K562 (cell line): ENCODE measurements at regions not wholly inside any gene's neighbourhood (a gene's known extent, or its start where the extent isn't known, plus 50 kb on each side); places are given as distances from the start of the nearest gene placed in this dataset.

Experiments used
- ATAC-seq: fragments of 200-7000 bp; cut with Tn5 transposase; 3 replicates; pipeline ENCODE4 v1.9.1; 2020; ENCODE audit warnings: moderate library complexity
- BruUV-seq: library from RNA; stranded (reverse); fragments of 400-500 nt; replicated peaks from 2 replicates; lab custom pipeline; 2021; lab: Mats Ljungman, UMichigan
- CTCF ChIA-PET: fragments of 300-600 bp; formaldehyde crosslinking; extraction: SDS; loops from one replicate; lab custom pipeline; 2021; ENCODE audit warnings: low intra/inter-chr PET ratio; lab: Yijun Ruan, JAX
- POLR2A ChIA-PET: fragments of 300-600, 350-650 bp; sonication (Branson Sonifier 250); formaldehyde crosslinking; extraction: SDS; loops from one replicate; lab custom pipeline; 2021; ENCODE audit warnings: antibody characterized with exemption, inconsistent platforms; lab: Yijun Ruan, JAX
- DNase-seq, 4 experiments: peaks; one replicate each; pipeline versions ENCODE4 v3.0.0 to v3.0.0-alpha.2; 2011 to 2018; ENCODE audit warnings: low spot score in 3 of 4, mixed read lengths in 3 of 4; ENCODE audit errors: extremely low read depth in 1 of 4
- FAIRE-seq: peaks from 2 replicates; lab custom pipeline; 2011; peaks lifted over from hg19 to GRCh38; lab: Jason Lieb, UNC
- H2AFZ ChIP-seq: 2 replicates; pipeline ENCODE4 v1.6.0; 2011; ENCODE audit warnings: low read depth, low read length, control low read depth, inconsistent platforms
- H3K27ac ChIP-seq: fragments of 200-600 bp; 3 replicates; pipeline ENCODE4 v1.8.0; 2011; ENCODE audit warnings: low read depth, mild to moderate bottlenecking, control low read depth, inconsistent platforms, low read length, moderate library complexity, mixed read lengths; ENCODE audit errors: extremely low read depth
- H3K27me3 ChIP-seq, 2 experiments: fragments of 300-600 bp in 1 of 2; 2 replicates in 1 of 2; 3 replicates in 1 of 2; pipeline versions ENCODE4 v1.6.0 to v1.8.0; 2011; ENCODE audit warnings: inconsistent platforms in 2 of 2, low read length in 2 of 2, mild to moderate bottlenecking in 1 of 2, mixed read lengths in 1 of 2, moderate library complexity in 1 of 2; ENCODE audit not compliant: control insufficient read depth in 2 of 2, insufficient read depth in 2 of 2
- H3K36me3 ChIP-seq: fragments of 300-600 bp; 3 replicates; pipeline ENCODE4 v1.8.0; 2011; ENCODE audit warnings: mild to moderate bottlenecking, low read length, inconsistent platforms; ENCODE audit not compliant: control insufficient read depth, insufficient read depth
- H3K4me1 ChIP-seq, 2 experiments: fragments of 200-600 bp in 1 of 2; replicated peaks in 1 of 2; 2 replicates in 1 of 2; 3 replicates in 1 of 2; pipeline versions ENCODE4 v1.5.1 to v1.8.0; 2011; ENCODE audit warnings: inconsistent platforms in 2 of 2, low read length in 2 of 2, mild to moderate bottlenecking in 1 of 2, mixed read lengths in 1 of 2, moderate library complexity in 1 of 2; ENCODE audit not compliant: control insufficient read depth in 2 of 2, insufficient read depth in 2 of 2
- H3K4me2 ChIP-seq: 2 replicates; pipeline ENCODE4 v1.6.1; 2011; ENCODE audit warnings: low read length, control low read depth, inconsistent platforms, mixed read lengths; ENCODE audit not compliant: insufficient read depth
- H3K4me3 ChIP-seq: fragments of 200-600 bp; sonication (generic), shearing (Covaris generic); 2 replicates; pipeline ENCODE4 v1.5.1; 2016; ENCODE audit warnings: control low read depth, inconsistent platforms
- H3K79me2 ChIP-seq: fragments of 200-600 bp; 3 replicates; pipeline ENCODE4 v1.8.0; 2011; ENCODE audit warnings: low read length, inconsistent platforms; ENCODE audit not compliant: control insufficient read depth, insufficient read depth
- H3K9ac ChIP-seq, 2 experiments: 2 replicates each; pipeline versions ENCODE4 v1.6.0 to v1.6.1; 2011; ENCODE audit warnings: low read depth in 2 of 2, low read length in 2 of 2, control low read depth in 1 of 2, inconsistent platforms in 1 of 2, mild to moderate bottlenecking in 1 of 2, mixed read lengths in 1 of 2; ENCODE audit not compliant: insufficient read depth in 1 of 2
- H3K9me1 ChIP-seq: one replicate; pipeline ENCODE4 v1.6.0; 2011; ENCODE audit warnings: inconsistent platforms, mild to moderate bottlenecking, low read length, moderate library complexity; ENCODE audit not compliant: control insufficient read depth, insufficient read depth
- H3K9me3 ChIP-seq: replicated peaks from 2 replicates; pipeline ENCODE4 v1.5.1; 2011; ENCODE audit warnings: low read depth, low read length, inconsistent platforms; ENCODE audit not compliant: control insufficient read depth, insufficient read depth
- H4K20me1 ChIP-seq: replicated peaks from 2 replicates; pipeline ENCODE4 v1.6.1; 2011; ENCODE audit warnings: low read length, inconsistent platforms, mixed read lengths; ENCODE audit not compliant: control insufficient read depth, insufficient read depth
- ARID1B ChIP-seq: fragments of 450-650 bp; IDR thresholded peaks from 2 replicates; pipeline ENCODE4 v1.6.1; 2016; ENCODE audit warnings: antibody characterized with exemption, mild to moderate bottlenecking, inconsistent platforms
- BCOR ChIP-seq: fragments of 450-650 bp; IDR thresholded peaks from 2 replicates; pipeline ENCODE4 v1.6.1; 2016
- CBFA2T2 ChIP-seq: fragments of 450-650 bp; conservative IDR thresholded peaks from 2 replicates; pipeline ENCODE4 v1.6.1; 2017; ENCODE audit warnings: mild to moderate bottlenecking
- CBFA2T3 ChIP-seq: fragments of 450-650 bp; IDR thresholded peaks from 2 replicates; pipeline ENCODE4 v1.6.1; 2017
- CBX3 ChIP-seq, 2 experiments: IDR thresholded peaks; 1 replicate in 1 of 2; 2 replicates in 1 of 2; pipeline ENCODE4 v1.6.1; 2012; ENCODE audit warnings: inconsistent platforms in 2 of 2, low read length in 2 of 2, borderline replicate concordance in 1 of 2, control low read depth in 1 of 2
- FUS ChIP-seq: fragments of 200-400 bp; formaldehyde crosslinking; optimal IDR thresholded peaks from 2 replicates; pipeline ENCODE3; 2017; ENCODE audit warnings: low read depth, low read length
- KDM1A ChIP-seq, 2 experiments: fragments of 450-650 bp; IDR thresholded peaks; 2 replicates each; pipeline ENCODE4 v1.6.1; 2016; ENCODE audit warnings: mild to moderate bottlenecking in 2 of 2
- MEIS2 ChIP-seq: fragments of 450-650 bp; IDR thresholded peaks from 2 replicates; pipeline ENCODE4 v1.6.1; 2014; ENCODE audit warnings: mild to moderate bottlenecking; ENCODE audit not compliant: partially characterized antibody
- NCOR1 ChIP-seq: fragments of 450-650 bp; IDR thresholded peaks from 2 replicates; pipeline ENCODE4 v1.6.1; 2016; ENCODE audit warnings: mild to moderate bottlenecking, moderate library complexity
- NFIC ChIP-seq: fragments of 450-650 bp; IDR thresholded peaks from 2 replicates; pipeline ENCODE4 v1.6.1; 2017; ENCODE audit warnings: mild to moderate bottlenecking, inconsistent platforms
- PHF8 ChIP-seq: fragments of 200-600 bp; sonication (generic); IDR thresholded peaks from 2 replicates; pipeline ENCODE4 v1.6.1; 2012; ENCODE audit warnings: mixed run types, mild to moderate bottlenecking, inconsistent platforms, low read length, moderate library complexity, borderline replicate concordance
- PRPF4 ChIP-seq: fragments of 200-400 bp; formaldehyde crosslinking; IDR thresholded peaks from one replicate; pipeline ENCODE4 v1.6.1; 2017; ENCODE audit warnings: low read length, low read depth, mild to moderate bottlenecking; ENCODE audit not compliant: insufficient read depth, poor library complexity, severe bottlenecking
- TRIM24 ChIP-seq, 2 experiments: fragments of 450-650 bp; IDR thresholded peaks; 2 replicates each; pipeline ENCODE4 v1.6.1; 2016
- TRIM28 ChIP-seq: fragments of 450-650 bp; IDR thresholded peaks from 2 replicates; pipeline ENCODE4 v1.6.1; 2017
- ZBTB33 ChIP-seq: sonication (generic); formaldehyde crosslinking; IDR thresholded peaks from 2 replicates; pipeline ENCODE4 v1.8.1; 2023; ENCODE audit warnings: mild to moderate bottlenecking, missing genetic modification reagents
- ZNF263 ChIP-seq: sonication (generic); formaldehyde crosslinking; IDR thresholded peaks from 2 replicates; pipeline ENCODE4 v1.8.0; 2022; ENCODE audit warnings: mild to moderate bottlenecking, missing genetic modification reagents, borderline replicate concordance
- ZNF316 ChIP-seq: fragments of 450-650 bp; IDR thresholded peaks from 2 replicates; pipeline ENCODE4 v1.6.1; 2016
- ZNF551 ChIP-seq: fragments of 250-450 bp; sonication (Bioruptor Pico); IDR thresholded peaks from 2 replicates; pipeline ENCODE4 v1.5.0; 2021; ENCODE audit warnings: mild to moderate bottlenecking, moderate library complexity
- ZNF57 ChIP-seq: fragments of 450-650 bp; formaldehyde crosslinking; IDR thresholded peaks from 2 replicates; pipeline ENCODE4 v1.4.0; 2020; ENCODE audit warnings: mild to moderate bottlenecking, moderate library complexity
- WGBS: fragments of 100-300 bp; shearing (Covaris generic); methylation state at CpG from one replicate; pipeline ENCODE4 v1.1.6; 2016; ENCODE audit warnings: low coverage, mixed read lengths; ENCODE audit not compliant: insufficient coverage; ENCODE audit errors: missing lambda C conversion rate; 5-methylcytosine and 5-hydroxymethylcytosine counted together
- in situ Hi-C: fragments of 300-500 bp; cut with MboI; formaldehyde crosslinking; loops from 4 replicates; pipeline ENCODE4 v1.15.0; 2018; ENCODE audit warnings: inconsistent platforms, mixed read lengths
- intact Hi-C: fragments of 100-400 bp; cut with micrococcal nuclease; formaldehyde crosslinking; loops from 2 replicates; pipeline ENCODE4 v1.14.2; 2022
- TF ChIP-seq, protein P1 (sequence below): fragments of 250-450 bp; sonication (Bioruptor Pico); IDR thresholded peaks from 2 replicates; pipeline ENCODE4 v1.4.0; 2020; ENCODE audit warnings: mild to moderate bottlenecking

- Histone ChIP-seq H3K9ac (no peak overlapping the region), H4K20me1 (no peaks in the 10 kb centered on the region), H3K36me3 (no peaks in the 10 kb centered on the region; the same call in 2 of the 3 replicates), H3K27me3 (no peaks in the 10 kb centered on the region), H3K4me1 (peaks cover 20 to 22% of the 10 kb centered on the region in 2 experiments; a peak in 4 of 5 replicates), H3K4me2 (no peak overlapping the region), H3K4me3 (no peak overlapping the region), H3K27ac (no peak overlapping the region; the same call in 2 of the 3 replicates), H3K9me3 (peaks cover 4% of the 10 kb centered on the region), H3K9me1 (no peaks in the 10 kb centered on the region), H3K79me2 (no peaks in the 10 kb centered on the region), H2AFZ (no peak overlapping the region)
- in situ Hi-C loops (no loop called here), intact Hi-C loops (no loop called here)
- FAIRE-seq (no peak), ATAC-seq (no peak), DNase-seq (no peak)
- POLR2A ChIA-PET: interaction anchor here (0.8 kb wide), 1 partner anchor 16 kb away, joined by 3 read pairs; no protein-coding TSS in a partner anchor
- 41% methylated on average over 4 of the region's 4 CpGs for WGBS
- no TSS peak for BruUV-seq
- CTCF ChIA-PET: no interaction called here
- TF ChIP-seq, protein P1, sequence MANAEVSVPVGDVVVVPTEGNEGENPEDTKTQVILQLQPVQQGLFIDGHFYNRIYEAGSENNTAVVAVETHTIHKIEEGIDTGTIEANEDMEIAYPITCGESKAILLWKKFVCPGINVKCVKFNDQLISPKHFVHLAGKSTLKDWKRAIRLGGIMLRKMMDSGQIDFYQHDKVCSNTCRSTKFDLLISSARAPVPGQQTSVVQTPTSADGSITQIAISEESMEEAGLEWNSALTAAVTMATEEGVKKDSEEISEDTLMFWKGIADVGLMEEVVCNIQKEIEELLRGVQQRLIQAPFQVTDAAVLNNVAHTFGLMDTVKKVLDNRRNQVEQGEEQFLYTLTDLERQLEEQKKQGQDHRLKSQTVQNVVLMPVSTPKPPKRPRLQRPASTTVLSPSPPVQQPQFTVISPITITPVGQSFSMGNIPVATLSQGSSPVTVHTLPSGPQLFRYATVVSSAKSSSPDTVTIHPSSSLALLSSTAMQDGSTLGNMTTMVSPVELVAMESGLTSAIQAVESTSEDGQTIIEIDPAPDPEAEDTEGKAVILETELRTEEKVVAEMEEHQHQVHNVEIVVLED (CRISPR knock-in tag): no peak
- no peak for TF ChIP-seq FUS
- 0 out of 2 replicates have a peak, but pooled peaks have one; percentile 56 for TF ChIP-seq TRIM28
- 0 out of 2 replicates have a peak, but pooled peaks have one; percentile 18 for TF ChIP-seq CBFA2T2
- TF ChIP-seq TRIM24 (IDR thresholded peaks at IDR 0.05): peak; percentile 74 to 87; a peak in 3 of 4 replicates
- peak; percentile 17 for TF ChIP-seq MEIS2
- TF ChIP-seq ZBTB33 (CRISPR knock-in tag): peak; percentile 30; the same call in 1 of the 2 replicates
- TF ChIP-seq PHF8: no peak
- peak; percentile 7; the same call in 1 of the 2 replicates for TF ChIP-seq NFIC
- peak; percentile 92 for TF ChIP-seq ZNF316
- TF ChIP-seq ZNF57 (CRISPR knock-in tag): no peak
- TF ChIP-seq PRPF4: no peak
- TF ChIP-seq NCOR1: no peak
- 0 out of 2 replicates have a peak, but pooled peaks have one; percentile 27 for TF ChIP-seq BCOR
- TF ChIP-seq KDM1A (IDR thresholded peaks at IDR 0.05): peak in 1 of 2 experiments; percentile 26; a peak in 2 of 4 replicates
- TF ChIP-seq ZNF551 (CRISPR knock-in tag): no peak
- TF ChIP-seq CBFA2T3: peak; percentile 66
- peak in 1 of 2 experiments; percentile 41; a peak in 1 of 3 replicates for TF ChIP-seq CBX3 (IDR thresholded peaks at IDR 0.05; ENCODE audit: borderline replicate concordance in 1 of 2, low read length in 2 of 2)
- 0 out of 2 replicates have a peak, but pooled peaks have one; percentile 29 for TF ChIP-seq ARID1B
- TF ChIP-seq ZNF263 (CRISPR knock-in tag): no peak
These were observed 92.5 kb upstream of the MED13L start for GRCh38 chr12:116370004-116370404.
